ENCODE measurements at regions not wholly inside any gene's neighbourhood (a gene's known extent, or its start where the extent isn't known, plus 50 kb on each side); places are given as distances from the start of the nearest gene placed in this dataset.
A peak's percentile ranks its signal among the peaks of the same experiment; 100 is the strongest.

DNA sequence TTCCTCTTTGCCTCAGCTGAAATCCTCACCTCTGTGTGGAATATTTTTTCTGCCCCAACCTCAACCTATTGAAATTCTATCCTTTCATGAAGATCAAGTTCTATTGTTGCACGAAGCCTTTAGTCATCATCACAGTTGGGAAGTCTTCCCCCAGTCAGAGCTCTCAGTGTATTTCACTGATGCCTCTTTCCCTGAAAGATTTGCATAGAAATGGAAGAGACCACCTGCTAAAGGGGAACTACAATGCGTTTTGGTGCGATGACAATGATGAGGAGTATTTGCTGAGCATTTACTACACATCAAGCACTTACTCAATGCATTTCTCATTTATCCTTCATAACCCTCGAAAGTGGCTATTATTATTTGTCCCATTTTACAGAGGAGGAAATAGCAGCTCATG is 151.2 kb upstream of the KLF3 start:
- no peak for TF ChIP-seq POLR2A (IDR thresholded peaks at IDR 0.05; ENCODE audit: control extremely low read depth in 1 of 2, low read depth in 2 of 2, low read length in 2 of 2)
- no peak; the same call in 1 of the 2 replicates for TF ChIP-seq CREB1 (IDR thresholded peaks at IDR 0.05)
- TF ChIP-seq, protein P1, sequence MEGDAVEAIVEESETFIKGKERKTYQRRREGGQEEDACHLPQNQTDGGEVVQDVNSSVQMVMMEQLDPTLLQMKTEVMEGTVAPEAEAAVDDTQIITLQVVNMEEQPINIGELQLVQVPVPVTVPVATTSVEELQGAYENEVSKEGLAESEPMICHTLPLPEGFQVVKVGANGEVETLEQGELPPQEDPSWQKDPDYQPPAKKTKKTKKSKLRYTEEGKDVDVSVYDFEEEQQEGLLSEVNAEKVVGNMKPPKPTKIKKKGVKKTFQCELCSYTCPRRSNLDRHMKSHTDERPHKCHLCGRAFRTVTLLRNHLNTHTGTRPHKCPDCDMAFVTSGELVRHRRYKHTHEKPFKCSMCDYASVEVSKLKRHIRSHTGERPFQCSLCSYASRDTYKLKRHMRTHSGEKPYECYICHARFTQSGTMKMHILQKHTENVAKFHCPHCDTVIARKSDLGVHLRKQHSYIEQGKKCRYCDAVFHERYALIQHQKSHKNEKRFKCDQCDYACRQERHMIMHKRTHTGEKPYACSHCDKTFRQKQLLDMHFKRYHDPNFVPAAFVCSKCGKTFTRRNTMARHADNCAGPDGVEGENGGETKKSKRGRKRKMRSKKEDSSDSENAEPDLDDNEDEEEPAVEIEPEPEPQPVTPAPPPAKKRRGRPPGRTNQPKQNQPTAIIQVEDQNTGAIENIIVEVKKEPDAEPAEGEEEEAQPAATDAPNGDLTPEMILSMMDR (IDR thresholded peaks at IDR 0.05; ENCODE audit: control extremely low read depth in 1 of 3, insufficient read depth in 1 of 3, low read depth in 1 of 3, low read length in 3 of 3): no peak
- no peak for TF ChIP-seq CBX5 (IDR thresholded peaks at IDR 0.05; ENCODE audit: low read depth, low read length)
- TF ChIP-seq SRF (IDR thresholded peaks at IDR 0.05; ENCODE audit: low read depth, low read length): no peak
- TF ChIP-seq EZH2 (IDR thresholded peaks at IDR 0.05; ENCODE audit: low read depth, low read length, severe bottlenecking): no peak
- no peak for TF ChIP-seq RAD21 (IDR thresholded peaks at IDR 0.05 in 1 of 2, conservative IDR thresholded peaks at IDR 0.05 in 1 of 2; ENCODE audit: low read depth in 2 of 2, low read length in 2 of 2)
- TF ChIP-seq TAF1 (IDR thresholded peaks at IDR 0.05; ENCODE audit: low read depth, low read length): no peak
- TF ChIP-seq, protein P2, sequence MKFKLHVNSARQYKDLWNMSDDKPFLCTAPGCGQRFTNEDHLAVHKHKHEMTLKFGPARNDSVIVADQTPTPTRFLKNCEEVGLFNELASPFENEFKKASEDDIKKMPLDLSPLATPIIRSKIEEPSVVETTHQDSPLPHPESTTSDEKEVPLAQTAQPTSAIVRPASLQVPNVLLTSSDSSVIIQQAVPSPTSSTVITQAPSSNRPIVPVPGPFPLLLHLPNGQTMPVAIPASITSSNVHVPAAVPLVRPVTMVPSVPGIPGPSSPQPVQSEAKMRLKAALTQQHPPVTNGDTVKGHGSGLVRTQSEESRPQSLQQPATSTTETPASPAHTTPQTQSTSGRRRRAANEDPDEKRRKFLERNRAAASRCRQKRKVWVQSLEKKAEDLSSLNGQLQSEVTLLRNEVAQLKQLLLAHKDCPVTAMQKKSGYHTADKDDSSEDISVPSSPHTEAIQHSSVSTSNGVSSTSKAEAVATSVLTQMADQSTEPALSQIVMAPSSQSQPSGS (IDR thresholded peaks at IDR 0.05; ENCODE audit: low read length): no peak
- TF ChIP-seq, protein P3, sequence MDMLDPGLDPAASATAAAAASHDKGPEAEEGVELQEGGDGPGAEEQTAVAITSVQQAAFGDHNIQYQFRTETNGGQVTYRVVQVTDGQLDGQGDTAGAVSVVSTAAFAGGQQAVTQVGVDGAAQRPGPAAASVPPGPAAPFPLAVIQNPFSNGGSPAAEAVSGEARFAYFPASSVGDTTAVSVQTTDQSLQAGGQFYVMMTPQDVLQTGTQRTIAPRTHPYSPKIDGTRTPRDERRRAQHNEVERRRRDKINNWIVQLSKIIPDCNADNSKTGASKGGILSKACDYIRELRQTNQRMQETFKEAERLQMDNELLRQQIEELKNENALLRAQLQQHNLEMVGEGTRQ (IDR thresholded peaks at IDR 0.05; ENCODE audit: low read length): no peak
- peak in 1 of 2 experiments; percentile 70; a peak in 1 of 3 replicates for TF ChIP-seq EP300 (IDR thresholded peaks at IDR 0.05; ENCODE audit: borderline replicate concordance in 1 of 2, low read depth in 2 of 2, low read length in 2 of 2)
- no peak for TF ChIP-seq RFX5 (IDR thresholded peaks at IDR 0.05; ENCODE audit: borderline replicate concordance, low read depth, low read length)
